ENCODE measurements at regions not wholly inside any gene's neighbourhood (a gene's known extent, or its start where the extent isn't known, plus 50 kb on each side); places are given as distances from the start of the nearest gene placed in this dataset.

- no peak for TF ChIP-seq POLR2AphosphoS5 (IDR thresholded peaks at IDR 0.05)
- no peak for TF ChIP-seq CTCF (IDR thresholded peaks at IDR 0.05)
- TF ChIP-seq POLR2A (IDR thresholded peaks at IDR 0.05): no peak
These were observed 541.5 kb upstream of the ANO3 start for GRCh38 chr11:25790396-25790795.
